NCI-H2171 (cell line): ENCODE measurements at regions not wholly inside any gene's neighbourhood (a gene's known extent, or its start where the extent isn't known, plus 50 kb on each side); places are given as distances from the start of the nearest gene placed in this dataset.

ENCODE experiments used
- DNase-seq: peaks from one replicate; lab custom pipeline; 2025; lab: John Stamatoyannopoulos, UW

DNA sequence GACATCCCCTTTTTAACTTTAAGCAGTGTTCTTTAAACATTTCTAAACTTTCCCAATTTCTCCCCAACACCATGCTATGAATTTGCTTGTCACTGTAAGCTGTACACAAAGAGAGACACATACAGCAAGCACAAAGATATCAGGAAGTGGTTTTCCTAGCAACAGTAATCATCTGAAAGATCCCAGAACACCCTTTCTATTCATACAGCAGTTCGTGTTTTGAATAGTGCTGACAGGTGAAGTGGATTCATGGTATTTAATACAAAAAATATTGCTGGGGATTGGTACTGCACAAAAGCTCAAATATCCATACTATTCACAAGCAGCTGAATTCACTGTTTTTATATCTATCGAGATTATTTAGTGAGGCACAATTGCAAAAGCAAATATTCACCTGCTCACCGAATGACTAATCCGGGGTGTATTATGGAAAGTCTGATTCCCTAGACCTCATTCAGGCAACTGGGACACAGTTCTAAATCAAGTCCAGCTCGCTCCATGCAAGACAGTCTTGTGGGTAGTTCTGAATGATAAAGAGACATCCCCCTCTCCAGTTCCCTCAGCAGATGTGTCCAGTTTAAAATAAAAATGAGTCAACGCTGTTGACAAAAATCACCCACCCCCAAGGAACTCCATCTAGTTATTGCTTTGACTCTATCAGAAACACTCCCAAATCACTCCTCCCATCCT lies 107.1 kb upstream of the TSHZ2 start:
- no peak for DNase-seq

DNA sequence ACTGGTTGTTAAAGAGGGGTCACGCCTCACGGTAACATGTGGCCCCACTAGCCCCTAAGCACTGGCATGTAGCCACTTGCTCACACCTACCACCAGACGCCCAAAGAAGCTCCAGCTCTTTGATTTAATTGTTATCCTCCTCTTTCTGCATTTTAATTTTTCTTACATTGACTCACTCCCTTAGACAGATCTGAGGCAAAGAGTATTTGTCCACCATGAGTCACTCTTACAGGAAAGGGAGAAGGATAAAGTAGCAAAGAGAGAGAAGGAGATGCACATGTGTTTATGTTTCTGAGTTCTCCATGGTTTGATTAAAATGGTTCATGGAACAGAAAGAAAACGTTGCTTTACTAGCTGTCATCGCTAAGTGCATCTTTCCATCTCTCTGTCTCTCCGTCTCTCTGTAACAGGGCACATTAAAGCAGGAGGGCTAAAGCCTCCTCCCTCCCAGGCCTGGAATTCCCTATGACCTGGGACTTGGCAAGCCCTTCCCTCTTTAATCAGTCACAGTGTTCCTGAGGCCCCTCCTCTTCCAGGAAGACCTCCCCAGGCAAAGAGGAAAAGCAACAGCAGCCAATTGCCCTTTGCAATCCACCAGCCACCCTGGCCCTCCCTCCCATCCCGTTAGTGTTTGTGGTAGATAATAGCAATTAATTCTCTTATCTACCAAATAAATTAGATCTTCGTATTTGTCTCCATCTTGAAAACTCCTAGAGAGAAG lies 112.8 kb upstream of the TSHZ2 start:
- no peak for DNase-seq

DNA sequence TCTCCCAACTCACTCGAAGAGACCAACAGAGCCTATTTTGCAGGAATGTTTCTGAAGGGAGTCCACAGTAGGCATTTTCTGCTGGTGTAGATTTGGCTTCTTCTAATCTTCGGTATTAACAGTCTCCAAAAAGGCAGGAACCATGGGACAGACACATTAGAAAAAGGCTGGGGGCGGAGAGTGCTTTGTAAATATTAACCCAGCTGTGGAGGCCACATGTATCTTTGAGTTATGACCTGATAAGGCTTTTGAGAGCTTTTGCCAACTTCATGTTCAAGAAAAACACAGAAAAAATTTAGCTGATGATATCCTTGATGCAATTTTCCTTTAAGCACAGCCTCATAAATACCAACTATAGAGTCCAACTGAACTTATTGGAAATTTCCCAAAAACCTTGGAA lies 119.4 kb upstream of the TSHZ2 start:
- no peak for DNase-seq

DNA sequence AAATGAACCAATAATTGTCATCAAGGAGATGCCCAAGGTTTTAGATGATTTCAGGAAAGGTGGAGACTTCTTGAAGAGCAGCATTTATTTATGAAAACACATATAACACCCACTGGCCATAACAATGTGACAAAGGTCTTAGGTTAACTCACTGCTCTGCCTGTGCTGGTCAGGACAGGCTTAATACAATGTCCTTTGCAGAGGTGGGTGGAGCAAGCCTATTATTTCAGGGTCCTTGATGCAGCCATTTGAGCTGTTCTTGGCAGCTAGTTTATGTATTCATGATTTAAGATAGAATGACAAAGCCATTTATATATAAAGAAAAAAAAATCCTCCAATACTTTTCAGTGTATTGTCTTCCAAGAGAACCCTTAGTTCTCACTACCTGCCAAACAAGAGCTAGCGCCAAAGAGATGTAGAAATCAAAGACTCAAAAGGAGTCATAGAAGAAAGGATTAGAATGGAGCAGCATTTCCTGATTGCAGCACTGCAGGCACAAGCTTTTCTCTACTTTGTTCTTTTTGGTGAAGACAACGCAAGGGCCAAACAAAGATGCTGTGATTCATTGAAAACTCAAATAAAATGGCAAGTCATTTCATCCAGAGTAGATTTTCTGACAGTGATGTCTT lies 124.3 kb upstream of the TSHZ2 start:
- no peak for DNase-seq

DNA sequence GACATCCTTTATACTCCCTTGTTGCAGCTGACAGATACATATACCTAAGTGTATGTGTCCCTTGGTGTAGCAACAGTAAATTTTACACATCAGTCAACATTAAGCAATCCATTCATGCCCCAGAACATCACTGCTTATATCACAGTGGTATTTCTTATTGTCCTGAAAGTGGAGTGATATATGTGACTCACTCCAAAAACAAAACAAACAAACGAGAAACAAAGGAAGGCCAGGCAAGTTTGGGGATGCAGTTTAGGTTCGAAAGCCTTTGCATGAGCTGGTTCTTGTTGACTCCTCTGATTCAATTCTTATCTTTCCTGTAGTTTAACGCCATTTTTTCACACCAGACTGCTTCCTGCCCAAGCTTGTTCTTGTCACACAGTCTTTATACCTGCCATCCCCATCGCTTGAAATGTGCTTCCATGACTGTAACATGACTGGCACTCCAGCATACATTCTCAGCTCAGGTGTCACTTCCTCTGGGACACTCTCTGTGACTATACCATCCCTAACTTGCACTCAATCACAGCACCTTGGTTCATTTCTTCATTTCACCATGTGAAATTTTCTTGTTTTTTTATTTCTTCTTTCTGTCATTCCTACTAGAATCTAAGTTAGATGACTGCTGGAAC lies 125.0 kb upstream of the TSHZ2 start:
- no peak for DNase-seq

DNA sequence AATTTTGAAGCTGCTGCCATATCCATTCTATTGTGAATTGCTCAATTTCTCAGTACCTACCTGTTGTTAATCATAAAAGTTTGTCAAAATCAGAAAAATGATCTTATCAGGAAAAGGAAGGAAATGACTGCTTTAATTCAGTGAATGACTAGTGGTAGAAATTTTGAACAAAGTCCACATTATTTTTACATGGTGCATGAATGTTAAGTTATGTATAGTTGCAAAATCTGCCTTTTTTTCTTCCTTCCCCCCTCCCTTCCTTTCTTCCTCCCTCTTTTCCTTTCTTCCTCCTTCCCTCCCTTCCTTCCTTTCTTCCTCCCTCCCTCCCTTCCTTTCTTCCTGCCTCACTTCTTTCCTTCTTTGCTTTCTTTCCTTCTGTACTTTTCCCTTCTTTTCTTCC lies 127.1 kb upstream of the TSHZ2 start:
- no peak for DNase-seq

DNA sequence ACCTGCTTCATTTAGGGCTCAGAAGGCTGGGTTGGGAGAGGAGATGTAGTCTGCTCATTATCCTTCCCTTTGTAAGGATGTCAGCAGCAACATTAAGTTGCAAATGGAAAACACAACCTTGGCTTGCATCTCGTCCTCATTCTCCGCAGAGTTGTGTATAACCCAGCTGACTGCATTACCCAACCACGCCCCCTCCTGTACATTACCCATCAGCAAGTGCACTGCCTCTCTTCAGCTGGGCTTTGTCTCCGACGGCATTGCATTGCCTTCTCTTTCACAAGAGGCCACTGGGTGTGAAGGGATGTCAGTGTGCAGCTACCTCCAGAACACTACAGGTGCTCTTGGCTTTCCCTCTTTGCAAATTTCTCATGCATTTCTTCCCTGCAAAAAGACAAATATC lies 128.7 kb upstream of the TSHZ2 start:
- no peak for DNase-seq

DNA sequence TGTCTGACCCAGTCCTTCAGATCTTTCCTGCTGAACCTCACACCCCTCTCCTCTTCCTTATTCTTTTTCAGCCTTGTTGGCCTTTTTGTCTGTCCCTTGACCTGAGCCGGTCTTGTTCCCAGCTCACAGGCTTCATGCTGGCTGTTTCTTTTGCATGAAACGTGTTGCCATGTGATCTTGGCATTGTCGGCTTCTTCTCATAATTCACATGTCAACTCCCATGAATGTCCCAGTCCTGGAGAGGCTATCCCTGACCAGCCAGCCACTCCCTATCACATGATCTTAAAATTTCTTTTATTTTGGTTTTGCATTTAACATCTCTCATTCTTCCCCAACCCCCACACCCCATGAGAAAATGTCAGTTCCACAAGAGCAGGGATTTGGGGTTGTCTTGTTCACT lies 131.2 kb upstream of the TSHZ2 start:
- DNase-seq: no peak

DNA sequence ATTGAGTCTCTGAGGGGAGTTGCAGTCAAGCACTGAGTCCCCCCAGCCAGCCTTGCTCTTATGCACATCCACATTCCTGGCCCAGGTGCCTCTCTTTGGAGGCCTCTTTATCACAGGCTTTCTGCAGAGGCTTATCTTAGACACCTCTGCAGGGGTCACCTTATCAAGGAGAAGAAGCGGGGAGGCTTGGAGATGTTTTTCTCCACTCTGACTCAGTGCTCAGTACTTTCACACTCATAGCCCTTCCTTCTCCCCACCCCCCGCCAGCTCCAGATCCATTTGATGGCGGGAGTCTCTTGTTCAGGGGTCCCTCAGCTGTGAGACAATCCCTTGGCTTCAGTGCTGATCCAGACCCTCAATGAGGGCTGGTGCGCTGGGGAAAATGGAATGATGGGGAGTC lies 132.1 kb upstream of the TSHZ2 start:
- no peak for DNase-seq

DNA sequence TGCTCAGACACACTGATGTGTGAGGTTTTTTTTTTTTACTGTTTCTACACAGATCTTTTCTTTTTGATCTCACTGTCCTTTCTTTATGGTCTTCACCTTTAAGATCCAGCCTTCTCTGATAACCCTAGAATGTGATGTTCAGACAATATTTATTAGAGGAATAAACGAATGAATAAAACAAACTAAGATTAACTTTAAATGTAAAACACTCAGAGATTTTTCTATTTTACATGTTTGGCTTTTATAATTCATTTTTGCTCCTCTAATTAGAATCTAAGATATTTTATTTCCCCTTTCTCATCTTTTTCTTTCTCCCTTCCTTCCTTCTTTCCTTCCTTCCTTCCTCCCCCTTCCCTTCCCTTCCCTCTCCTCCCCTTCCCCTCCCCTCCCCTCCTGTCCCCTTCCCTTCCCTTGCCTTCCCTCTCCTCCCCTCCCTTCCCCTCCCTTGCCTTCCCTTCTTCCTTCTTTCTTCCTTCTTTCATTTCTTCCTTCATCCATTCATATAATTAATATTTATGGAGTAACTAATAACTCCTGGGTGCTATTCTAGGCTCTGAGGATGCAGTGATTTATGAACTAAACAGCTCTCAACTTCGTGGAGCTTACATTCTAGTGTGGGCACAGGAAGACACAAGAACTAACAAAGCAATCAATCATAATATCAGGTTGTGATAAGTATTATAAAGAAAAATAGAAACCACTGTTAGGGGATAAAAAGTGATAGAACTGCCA lies 133.5 kb upstream of the TSHZ2 start:
- no peak for DNase-seq

DNA sequence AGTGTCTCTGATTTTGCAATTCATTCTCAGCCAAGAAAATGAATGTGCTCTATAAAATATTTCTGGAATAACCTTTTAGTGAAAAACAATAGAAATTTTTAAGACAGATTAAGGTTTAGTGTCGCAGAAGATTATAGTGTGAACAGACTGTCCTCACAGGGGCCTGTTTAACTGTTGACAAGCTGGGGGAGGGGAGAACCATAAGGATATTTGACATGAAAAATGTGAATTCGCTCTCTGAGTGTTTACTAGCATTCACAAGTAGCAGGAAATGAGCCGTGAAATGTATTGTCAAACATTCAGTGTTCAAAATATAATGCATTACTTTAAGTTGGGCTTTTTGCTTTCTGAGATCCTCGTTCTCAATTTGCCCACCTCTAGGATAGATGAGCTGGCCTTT lies 134.8 kb upstream of the TSHZ2 start:
- no peak for DNase-seq

DNA sequence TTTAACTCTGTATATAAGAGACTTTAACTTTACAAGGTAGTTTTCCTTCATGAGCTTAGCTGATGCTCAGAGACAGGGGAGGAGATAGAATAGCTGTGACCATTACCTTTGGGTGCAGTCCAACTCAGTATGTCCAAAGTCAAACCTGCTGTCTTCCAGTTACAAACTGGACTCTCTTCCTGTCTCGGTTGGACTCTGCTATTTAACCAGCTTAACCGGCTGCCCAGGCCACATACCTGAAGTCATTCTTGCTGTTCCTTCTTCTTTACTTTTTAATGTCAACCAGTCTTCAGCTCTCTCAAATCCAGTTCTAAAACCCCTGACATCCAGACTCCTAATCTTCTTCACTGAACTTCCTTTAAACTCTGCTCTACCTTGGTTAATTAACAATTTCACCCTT lies 138.3 kb upstream of the TSHZ2 start:
- no peak for DNase-seq

DNA sequence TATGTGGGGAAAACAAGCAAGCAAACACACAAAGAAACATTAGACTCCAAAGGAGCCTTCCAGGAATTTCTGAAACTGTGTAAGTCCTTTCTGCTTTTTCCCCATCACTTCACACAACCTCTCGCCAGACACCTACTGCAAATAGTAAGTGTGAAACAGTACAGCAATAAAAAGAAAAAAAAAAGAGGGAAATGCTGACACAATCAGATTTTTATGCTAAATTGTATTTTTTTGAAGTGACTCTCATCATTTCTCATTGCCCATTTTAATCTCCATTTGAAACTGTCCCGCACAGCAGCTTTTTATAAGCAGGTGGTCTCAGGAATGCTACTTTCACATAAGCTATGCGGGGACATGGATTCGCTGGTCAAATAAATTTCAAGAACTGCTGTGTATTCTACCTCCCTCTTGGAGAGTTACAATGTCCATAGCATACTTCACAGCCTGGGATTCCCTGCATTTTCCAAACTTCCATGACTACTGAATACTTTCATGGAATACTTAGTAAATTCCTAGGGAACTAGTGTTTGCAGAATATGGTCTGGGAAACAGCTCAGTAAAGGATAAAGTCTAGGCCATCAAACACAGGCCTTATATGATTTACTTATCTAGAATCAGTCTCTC lies 139.9 kb upstream of the TSHZ2 start:
- no peak for DNase-seq

DNA sequence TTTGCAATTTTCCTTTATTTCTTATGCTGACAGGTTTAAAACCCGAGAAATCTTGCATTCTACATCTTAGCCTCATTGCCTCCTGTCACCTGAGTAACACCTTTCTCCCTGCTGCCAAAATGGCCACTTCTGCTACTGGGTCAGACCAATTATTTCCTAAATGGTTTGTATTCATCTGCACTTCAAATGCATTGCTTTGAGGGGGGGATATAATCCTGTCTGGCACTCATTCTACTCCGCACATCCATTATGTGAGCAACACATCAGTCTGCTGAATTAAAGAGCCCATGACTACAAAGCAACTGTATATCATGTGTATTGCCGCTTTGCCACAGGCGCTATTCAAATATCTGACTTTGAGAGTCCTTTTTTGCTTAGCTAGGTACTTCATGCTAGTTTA lies 141.6 kb upstream of the TSHZ2 start:
- DNase-seq: no peak

DNA sequence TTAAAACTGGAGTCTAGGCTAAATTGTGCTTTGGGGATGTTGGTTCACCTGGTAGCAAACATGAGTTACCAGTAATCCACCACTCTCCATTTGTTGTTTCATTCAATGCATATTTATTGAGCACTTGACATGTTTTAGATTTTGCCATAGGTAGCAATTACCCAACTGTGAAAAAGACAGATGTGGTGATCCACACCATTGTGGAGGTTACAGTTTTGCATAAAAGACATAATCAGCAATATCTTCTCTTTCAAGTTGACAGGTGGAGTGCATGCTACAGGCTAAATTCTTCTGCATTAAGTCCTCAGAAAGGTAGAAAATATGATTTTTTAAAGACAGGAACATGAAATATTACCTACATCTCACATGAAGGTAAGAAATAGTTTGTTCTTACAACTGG lies 143.0 kb upstream of the TSHZ2 start:
- DNase-seq: no peak

DNA sequence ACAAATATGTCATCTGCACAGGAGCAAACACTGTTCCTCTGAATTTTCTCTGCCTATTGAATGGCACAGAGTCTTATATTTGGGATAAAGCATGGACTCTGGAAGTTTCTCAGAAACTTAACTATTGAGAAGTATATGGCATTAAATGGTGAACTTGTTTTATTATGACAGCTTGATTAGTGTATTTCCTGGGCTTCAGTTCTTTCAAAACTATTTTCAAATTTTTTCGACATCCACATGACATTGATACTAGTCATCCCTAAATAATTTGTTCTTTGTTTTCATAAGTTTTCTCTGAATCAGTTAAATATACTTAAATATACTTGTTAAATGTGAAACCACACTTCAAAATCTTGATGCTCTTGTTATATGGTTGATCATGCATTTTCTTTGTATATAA lies 144.0 kb upstream of the TSHZ2 start:
- DNase-seq: no peak

DNA sequence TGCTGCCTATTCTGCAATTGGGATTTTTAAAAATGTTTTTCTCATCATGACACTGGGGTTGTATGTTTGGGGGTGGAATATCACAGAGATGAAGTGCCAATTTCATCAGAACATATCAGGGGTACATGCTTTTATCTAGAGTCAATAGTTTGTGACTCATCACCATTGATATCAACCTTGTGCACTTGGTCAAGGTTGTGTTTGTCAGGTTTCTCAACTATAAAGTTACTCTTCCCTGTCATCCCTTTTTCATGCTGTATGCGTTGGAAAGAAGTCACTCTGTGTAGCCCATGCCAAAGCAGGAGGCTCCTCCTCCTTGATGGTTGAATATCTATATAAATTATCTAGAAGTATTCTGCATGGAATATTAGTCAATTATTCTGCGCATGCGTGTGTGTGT lies 145.4 kb upstream of the TSHZ2 start:
- no peak for DNase-seq

DNA sequence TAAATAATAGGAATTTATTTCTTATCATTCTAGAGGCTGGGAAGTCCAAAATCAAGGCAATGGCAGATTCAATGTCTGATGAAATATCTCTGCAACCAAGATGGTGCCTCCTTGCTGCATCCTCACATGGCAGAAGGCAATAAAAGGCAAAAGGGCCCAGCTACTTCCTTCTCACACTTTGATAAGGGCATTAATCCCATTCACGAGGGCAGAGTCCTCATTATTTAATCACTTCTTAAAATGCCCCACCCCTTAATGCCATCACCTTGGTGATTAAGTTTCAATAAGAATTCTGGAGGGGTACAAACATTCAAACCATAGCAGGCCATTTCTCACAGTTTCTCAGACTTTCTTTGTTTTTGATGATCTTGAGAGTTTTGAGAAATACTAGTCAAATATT lies 145.8 kb upstream of the TSHZ2 start:
- DNase-seq: no peak

DNA sequence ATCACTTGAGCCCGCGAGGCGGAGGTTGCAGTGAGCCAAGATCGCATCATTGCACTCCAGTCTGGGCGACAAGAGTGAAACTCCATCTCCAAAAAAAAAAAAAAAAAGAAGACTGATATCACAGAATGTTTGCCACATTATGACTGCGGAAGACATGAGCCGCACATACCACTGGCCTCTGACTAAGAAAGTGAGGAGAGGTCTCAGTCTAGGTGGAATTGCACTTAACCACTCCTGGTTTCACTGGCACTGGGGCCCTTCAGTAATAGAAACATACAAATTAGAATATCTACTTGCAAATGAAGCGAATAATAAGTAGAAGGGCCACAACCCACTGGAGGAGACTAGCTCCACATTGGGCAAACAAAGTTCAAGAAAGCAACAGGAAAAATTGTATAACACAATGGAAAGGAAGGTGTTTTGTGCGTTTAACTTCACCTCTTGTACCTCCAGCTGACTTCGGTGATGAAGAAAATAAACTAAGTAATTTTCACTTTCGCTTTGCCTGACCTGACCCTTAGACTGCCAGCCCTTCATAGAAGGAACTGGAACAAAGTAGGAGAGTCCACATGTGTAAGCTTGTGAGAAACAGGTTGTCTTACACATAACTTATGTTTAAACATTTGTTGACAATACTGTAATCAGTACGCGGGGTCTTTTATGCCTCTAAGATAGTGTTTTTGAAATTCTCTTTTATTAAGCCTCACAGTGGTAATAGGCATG lies 147.5 kb upstream of the TSHZ2 start:
- no peak for DNase-seq

DNA sequence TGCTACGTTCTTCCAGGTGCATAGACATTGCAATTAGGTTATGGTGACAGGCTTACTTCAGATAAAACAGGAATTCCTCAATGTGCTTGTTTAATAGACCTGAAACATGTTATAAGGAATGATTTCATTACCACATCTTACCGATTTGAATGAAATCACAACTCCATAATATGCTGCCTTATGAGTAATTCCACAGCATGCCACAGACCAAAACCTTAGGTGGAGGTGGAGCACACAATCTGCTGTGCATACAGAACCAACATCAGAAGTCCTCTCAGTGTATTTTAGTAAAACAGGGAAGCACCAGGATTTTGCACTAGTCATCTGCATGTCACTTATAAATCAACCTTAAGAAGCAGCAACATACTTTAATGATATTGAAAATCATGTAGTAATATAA lies 148.9 kb upstream of the TSHZ2 start:
- no peak for DNase-seq

DNA sequence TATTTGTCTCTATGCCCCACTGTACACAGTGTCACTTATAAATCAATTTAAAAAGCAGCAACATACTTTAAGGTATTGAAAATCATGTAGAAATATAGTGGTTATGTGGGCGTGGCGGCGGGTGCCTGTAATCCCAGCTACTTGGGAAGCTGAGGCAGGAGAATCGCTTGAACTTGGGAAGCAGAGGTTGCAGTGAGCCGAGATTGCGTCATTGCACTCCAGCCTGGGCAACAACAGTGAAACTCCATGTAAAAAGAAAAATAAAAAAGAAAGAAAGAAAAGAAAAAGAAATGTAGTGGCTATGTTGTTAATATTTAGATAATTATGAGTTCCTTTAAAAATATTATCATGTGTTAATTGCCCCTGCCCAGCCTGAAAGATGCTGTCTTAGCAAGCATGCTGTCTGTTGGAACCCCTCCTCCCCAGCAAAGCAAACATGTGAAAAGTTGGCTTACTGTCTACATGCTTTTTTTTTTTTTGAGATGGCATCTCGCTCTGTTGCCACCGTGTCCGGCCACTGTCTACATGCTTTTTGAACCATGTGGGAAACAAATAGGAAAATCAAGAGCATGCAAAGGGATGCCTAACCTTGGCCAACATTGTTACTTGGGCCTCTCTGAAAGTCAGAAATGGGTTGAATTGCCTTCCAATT lies 151.4 kb upstream of the TSHZ2 start:
- no peak for DNase-seq
